Activated CD4-positive, alpha-beta T cell treated with anti-CD3 and anti-CD28 coated beads for 1 hour (primary cell): ENCODE measurements at regions not wholly inside any gene's neighbourhood (a gene's known extent, or its start where the extent isn't known, plus 50 kb on each side); places are given as distances from the start of the nearest gene placed in this dataset.
"Not testable (repeated sequence)": the region's sequence is repeated elsewhere in the genome, so short reads cannot be mapped to it uniquely, and the experiment has no call there.

Experiments used
- DNase-seq: peaks from one replicate; pipeline ENCODE4 v3.0.0-alpha.2; 2020

DNA sequence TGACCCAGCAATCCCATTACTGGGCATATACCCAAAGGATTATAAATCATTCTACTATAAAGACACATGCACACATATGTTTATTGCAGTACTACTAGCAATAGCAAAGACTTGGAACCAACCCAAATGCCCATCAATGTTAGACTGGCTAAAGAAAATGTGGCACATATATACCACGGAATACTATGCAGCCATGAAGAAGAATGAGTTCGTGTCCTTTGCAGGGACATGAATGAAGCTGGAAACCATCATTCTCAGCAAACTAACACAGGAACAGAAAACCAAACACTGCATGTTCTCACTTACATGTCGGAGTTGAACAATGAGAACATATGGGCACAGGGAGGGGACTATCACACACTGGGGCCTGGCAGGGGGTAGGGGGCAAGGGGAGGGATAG lies 183.0 kb downstream of the HACE1 start:
- DNase-seq = not testable (repeated sequence)

- DNase-seq = not testable (repeated sequence)
These were observed 184.6 kb downstream of the HACE1 start for GRCh38 chr6:104675161-104675560.

DNA sequence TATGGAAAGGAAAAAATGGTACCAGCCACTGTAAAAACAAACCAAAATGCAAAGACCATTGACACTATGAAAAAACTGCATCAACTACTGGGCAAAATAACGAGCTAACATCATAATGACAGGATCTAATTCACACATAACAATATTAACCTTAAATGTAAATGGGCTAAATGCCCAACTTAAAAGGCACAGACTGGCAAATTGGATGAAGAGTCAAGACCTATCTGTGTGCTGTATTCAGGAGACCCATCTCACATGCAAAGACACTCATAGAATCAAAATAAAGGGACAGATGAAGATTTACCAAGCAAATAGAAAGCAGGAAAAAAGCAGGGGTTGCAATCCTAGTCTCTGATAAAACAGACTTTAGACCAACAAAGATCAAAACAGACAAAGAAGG lies 186.6 kb downstream of the HACE1 start:
- not testable (repeated sequence) for DNase-seq

DNA sequence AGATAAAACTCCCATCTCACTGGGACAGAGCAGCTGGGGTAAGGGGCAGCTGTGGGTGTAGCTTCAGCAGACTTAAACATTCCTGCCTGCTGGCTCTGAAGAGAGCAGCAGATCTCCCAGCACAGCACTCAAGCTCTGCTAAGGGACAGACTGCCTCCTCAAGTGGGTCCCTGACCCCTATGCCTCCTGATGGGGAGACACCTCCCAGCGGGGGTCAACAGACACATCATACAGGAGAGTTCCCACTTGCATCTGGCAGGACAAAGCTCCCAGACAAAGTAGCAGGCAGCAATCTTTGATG lies 188.2 kb downstream of the HACE1 start:
- not testable (repeated sequence) for DNase-seq

GRCh38 chr6:104670834-104671590 lies 188.7 kb downstream of the HACE1 start:
- DNase-seq = not testable (repeated sequence)

GRCh38 chr6:104669483-104669882 lies 190.2 kb downstream of the HACE1 start:
- DNase-seq = no peak

GRCh38 chr6:104656235-104656634 lies 203.5 kb downstream of the HACE1 start:
- DNase-seq = no peak

GRCh38 chr6:104653781-104654180 lies 205.9 kb downstream of the HACE1 start:
- DNase-seq = no peak

DNA sequence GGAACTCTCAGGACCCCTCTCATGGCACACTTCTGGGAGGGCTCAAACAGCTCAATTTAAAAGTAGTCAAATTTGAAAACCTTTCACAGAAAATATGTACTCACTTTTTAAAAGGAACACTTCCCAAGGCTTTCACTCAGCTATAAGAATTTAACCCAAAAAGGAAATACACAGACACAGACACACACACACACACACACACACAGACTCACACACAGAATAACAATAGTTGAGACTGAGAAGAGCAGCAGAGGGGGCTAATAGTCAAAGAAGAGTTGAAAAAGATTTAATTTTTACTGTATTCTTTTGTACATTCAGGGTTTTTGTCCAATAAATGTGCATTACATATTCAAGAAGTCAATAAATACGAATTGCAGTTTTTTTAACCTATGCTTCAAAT lies 211.4 kb downstream of the HACE1 start:
- no peak for DNase-seq

GRCh38 chr6:104644848-104645247 lies 214.9 kb downstream of the HACE1 start:
- DNase-seq = no peak

- no peak for DNase-seq
These were observed 216.8 kb downstream of the HACE1 start for GRCh38 chr6:104642871-104643270.

GRCh38 chr6:104640761-104641160 lies 219.0 kb downstream of the HACE1 start:
- DNase-seq = no peak

DNA sequence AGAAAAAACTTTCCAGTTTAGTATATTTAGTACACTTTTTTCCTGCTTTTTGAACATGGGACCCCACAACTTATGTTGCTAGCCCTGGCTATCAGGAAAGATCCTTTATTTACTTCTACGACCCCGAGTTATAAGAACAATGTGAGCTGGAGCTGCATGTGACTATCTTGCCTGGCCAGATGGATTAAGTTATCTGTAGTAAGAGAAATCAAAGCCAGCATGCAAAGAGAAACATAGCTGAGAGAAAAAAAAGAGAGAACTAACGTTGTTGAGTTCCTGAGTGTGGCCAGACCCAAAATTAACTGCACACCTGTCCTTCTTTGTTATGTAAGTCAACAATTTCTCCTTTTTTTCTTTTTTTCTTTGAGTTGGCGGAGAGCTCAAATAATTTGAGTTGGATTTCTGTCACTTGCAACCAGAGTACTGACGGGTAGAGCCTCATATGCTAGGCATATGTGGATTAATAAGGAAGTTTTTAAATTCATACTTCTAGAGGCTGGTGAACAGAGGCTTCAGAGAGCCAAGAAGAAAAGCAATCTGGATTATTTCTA lies 219.5 kb downstream of the HACE1 start:
- DNase-seq = no peak

- no peak for DNase-seq
These were observed 220.1 kb downstream of the HACE1 start for GRCh38 chr6:104639668-104640067.

DNA sequence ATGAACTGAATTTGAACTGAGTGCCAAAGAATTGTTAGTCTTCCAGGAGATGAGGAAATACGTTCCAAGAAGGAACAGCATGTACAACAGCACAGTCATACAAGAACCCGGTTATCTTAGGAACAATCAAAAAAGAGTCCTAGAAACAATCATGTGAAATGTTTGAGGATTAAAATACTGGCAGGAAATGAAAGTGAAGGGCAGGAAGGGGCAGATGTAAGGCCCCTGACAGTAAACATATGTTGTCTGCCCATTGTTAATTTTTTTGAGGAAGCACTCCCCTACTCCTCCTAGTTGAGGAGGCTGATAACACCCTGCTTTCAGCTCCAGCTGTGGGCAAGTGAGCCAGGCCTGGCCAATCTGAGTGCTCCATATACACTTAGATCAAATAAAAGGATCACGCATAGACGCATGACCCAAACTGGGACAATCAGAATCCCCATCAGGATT lies 220.9 kb downstream of the HACE1 start:
- DNase-seq = no peak

DNA sequence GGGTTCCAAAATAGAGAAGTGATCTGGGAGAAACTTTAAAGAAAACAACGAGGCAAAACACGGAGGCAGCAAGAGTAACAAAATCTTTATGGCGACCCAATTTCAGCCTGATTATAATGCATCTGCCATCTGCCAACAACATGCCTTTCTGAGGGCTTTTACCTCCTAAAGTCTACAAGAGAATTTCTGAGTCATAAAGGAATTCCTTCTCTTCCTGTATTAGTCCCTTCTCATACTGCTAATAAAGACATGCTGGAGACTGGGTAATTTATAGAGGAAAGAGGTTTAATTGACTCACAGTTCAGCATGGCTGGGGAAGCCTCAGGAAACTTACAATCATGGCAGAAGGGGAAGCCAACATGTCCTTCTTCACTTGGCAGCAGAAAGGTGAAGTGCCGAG lies 226.6 kb downstream of the HACE1 start:
- DNase-seq = no peak

GRCh38 chr6:104632588-104632987 lies 227.1 kb downstream of the HACE1 start:
- no peak for DNase-seq

GRCh38 chr6:104630955-104631354 lies 228.8 kb downstream of the HACE1 start:
- DNase-seq = no peak

- DNase-seq = no peak
These were observed 229.2 kb downstream of the HACE1 start for GRCh38 chr6:104630522-104630921.

DNA sequence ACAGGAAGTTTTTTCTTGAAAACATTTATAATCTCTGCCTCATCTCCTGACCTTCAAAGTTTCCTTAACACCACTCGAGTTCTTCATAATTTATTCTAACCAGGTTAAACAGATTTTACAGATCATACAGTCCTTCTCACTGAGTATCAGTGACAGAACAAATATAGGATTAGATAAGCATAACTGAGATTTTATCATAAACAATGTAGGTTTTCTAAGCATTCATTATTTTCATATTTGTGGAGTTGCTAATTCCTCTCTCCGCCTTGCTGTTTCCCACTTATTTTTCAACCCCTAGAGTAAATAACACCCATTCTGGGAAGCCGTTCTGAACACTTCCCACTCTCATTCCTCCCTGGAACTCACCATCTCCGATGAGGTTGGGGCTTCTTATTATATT lies 229.9 kb downstream of the HACE1 start:
- DNase-seq = no peak

DNA sequence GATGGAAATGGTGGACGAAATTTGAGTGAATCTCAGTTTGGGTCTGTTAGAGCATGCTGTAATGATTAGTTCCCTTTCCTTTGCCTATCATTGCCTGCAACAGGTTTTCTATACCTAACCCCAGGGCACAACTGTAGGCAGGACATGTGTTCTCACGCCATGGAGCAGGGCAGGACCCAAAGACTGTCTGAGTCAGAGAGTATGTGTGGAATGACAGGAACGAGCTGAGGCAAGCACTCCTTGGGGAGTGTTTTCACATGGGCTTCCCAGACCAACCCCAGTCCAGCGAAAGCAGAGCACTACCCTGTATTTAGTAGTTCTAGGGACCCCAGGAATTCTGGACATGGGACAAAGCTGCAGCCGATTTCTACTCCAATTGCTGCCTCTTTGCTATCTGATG lies 234.2 kb downstream of the HACE1 start:
- DNase-seq = no peak

- no peak for DNase-seq
These were observed 236.5 kb downstream of the HACE1 start for GRCh38 chr6:104623052-104623690.

GRCh38 chr6:104621396-104621795 lies 238.3 kb downstream of the HACE1 start:
- no peak for DNase-seq

GRCh38 chr6:104617591-104617990 lies 242.1 kb downstream of the HACE1 start:
- no peak for DNase-seq

DNA sequence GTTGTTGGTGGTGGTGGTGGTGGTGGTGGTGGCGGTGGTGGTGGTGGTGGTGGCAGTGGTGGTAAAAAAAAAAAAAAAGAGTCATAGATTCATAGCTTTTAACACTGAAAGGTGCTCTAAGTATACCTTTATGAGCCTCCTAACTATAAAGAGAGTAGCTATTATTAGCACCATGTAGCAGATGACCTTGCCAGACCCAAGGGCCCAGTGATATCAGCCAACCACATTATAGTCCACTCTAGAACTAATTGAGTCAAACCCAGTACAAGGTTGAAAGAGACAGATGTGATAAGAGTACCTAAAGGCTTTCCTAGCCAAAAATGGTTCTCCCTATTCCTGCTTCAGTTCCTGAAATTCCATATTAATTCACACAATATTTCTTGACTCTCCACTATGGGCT lies 245.3 kb downstream of the HACE1 start:
- no peak for DNase-seq
